ENCODE measurements at regions not wholly inside any gene's neighbourhood (a gene's known extent, or its start where the extent isn't known, plus 50 kb on each side); places are given as distances from the start of the nearest gene placed in this dataset.

DNA sequence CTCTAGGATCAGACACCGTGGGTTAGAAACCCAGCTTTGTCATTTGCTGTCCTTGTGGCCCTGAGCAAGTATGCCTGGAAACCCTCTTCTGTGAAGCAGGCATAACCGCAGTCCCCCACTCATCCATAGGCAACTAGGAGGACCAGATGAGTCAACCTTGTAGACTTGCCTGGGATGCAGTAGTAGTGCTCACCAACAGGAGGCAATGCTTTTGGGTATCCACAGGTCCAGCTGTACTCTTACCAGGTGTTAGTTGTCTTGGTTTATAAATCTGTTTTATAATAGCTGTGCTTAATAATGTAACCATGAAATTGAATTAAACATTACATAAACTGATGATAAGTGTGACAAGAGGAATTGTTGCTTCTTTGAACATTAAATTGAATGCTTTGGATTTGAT, 389.3 kb downstream of the IL20RB start:
- ATAC-seq, result no peak
- intact Hi-C loops (cut with DNase I), result no loop called here

DNA sequence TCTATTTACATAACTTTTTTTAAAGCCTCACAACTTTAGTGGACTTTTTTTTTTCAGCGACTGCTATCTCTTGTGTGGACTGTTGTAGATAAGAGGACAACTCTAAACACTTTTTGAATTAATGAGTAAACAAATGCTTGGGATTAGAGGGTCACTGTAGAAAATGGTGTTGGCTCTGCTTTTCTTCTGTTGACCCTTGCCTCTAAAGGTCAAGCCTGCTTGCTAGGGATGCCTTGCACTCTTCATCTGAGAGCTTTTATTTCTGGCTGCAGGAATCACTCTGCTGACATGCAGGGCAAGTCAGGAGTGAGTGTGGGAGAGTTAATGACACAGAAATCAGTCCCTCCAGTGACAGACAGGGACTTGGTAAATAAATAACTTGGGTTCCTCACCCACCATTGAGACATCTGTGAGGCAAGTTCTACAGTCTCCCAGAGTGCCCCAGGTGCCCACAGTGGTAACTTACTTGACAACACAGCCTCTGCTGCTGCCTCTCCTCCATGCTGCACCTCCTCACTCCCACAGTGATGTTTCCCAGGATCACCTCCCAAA, 390.1 kb downstream of the IL20RB start:
- no peak for ATAC-seq
- DNase-seq, result no peak
- intact Hi-C loops (cut with DNase I), result no loop called here

More for the DNA sequence above, 389.3 kb downstream of the IL20RB start:
- DNase-seq, result no peak

DNA sequence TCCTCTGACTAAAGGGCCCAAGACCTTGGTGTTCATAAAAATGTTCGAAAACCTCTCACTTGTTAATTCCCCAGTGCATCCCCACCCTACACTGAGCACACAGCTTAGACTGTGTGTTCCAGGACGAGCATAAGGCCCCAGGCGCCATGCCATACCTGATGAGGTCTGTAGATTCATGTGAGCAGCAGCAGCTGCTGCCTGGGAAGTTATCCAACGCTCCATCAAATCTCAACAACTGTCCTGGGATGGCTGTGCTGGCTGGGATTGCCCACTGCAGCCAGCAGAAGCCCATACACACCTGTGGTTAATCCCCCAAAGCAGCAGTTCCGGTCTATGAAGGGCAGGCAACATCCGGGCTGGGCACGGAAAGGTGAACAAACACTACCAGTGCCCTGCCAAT, 391.2 kb downstream of the IL20RB start:
- ATAC-seq (no peak), DNase-seq (no peak)
- intact Hi-C loops (cut with DNase I), result no loop called here

DNA sequence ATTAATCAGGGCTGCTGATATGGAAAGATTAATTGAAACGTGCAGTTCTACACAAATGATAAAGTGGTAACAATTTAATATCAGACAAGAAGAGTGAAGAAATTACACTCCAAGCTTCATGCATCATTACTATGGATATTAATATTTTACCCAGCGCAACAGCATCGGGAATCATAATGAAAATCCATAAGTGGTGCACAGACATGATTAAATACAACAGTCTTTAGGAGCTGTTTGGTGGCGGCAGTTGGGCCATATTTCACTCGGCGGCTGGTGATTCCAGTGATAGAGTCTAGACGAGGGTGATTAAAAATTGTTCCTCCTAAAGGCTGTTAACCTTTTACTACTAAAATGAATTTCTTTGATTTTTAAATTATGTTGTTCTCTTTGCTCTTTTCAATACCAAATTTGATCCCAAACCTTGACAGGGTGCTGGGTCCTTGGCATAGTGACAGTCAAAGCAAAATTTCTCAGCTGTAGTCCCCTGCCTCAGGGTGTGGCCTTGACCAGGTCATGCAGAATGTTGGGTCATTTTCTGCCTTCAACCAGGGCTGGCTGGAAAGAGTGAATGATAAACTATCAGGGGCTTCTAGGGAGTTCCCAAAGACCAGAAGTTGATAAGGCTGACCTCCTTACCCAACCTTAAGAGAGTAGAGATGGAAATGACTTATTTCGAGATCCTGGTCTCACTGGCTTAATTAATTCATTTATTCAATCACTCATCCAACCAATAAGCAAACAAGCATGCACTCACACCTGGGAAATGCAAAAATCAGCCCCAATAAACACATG, 392.0 kb downstream of the IL20RB start:
- ATAC-seq (no peak), DNase-seq (no peak)
- intact Hi-C loops (cut with DNase I), result no loop called here

DNA sequence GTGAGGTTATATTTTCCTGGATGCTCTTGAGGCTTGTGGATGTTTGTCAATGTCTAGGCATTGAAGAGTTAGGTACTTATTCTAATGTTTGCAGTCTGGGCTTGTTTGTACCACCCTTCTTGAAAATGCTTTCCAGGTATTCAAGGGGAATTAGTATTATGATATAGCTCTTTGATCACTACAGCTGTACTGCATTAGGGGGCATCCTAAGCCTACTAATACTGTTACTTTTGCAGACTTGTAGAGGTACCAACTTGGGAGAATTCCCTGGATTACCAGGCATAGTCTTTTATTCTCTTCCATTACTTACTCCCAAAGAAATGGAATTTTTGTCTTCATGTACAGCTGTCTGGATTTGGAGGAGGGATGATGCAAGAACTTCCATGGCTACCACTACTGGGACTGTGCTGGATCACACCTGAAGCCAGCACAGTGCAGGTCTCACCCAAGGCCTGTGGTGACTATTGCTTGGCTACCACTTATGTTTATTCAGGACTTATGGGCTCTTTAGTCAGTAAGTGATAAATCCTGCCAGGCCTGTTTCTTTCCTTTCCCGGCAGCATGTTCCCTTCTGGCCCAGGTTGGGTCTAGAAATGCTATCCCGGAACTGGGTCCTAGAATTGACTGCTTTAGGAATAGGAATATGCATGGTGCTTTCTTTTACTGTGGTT, 402.9 kb downstream of the IL20RB start:
- DNase-seq (no peak), ATAC-seq (no peak)
- intact Hi-C loops (cut with DNase I), result no loop called here

DNA sequence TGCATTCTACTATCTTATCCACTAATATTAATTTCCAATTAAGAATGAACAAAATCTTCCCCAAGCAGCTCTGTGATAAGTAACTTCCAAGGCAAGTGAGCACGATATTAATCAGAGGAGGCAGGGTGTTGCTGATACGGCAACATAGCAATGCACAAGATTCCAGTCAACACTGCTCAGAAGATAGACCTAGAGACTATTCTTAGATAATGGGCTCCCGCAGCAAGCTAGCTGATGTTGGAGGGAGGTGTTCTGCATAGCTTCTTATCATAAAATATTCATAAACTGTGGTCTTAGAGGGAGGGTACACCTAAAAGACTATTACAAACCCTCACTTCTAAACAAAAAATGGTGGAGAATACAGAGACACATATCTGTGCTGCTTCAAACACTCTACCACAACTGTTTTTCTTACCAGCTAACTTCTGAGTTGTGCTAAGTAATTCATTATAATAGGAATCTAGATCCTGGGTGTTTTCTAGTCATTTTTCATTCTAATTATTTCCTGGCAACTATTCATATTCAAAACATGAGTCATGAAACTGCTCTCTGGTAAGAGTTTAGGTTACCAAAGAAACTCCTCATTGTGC, 382.0 kb upstream of the SOX14 start:
- intact Hi-C loops (cut with DNase I), result no loop called here
- DNase-seq (no peak), ATAC-seq (no peak)

DNA sequence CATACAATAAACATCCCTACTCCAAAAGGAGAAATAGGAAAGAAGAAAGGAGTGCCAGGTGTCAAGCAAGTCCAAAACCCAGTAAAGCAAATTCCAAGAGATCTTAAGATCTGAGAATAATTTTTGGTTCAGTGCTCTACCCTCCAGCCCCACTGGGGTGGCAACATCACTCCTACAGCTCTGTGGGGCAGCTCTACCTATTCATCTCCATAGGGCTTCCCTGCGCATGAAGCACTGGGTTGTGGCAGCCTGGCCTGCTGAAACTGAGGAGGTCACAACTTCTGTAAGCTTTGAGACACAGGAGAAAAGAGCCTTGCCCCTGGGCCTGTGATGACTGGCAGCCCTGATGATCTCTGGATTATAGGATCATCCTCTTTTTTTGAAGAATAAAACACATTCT, 378.2 kb upstream of the SOX14 start:
- intact Hi-C loops (cut with DNase I), result no loop called here
- no peak for DNase-seq
- no peak for ATAC-seq

DNA sequence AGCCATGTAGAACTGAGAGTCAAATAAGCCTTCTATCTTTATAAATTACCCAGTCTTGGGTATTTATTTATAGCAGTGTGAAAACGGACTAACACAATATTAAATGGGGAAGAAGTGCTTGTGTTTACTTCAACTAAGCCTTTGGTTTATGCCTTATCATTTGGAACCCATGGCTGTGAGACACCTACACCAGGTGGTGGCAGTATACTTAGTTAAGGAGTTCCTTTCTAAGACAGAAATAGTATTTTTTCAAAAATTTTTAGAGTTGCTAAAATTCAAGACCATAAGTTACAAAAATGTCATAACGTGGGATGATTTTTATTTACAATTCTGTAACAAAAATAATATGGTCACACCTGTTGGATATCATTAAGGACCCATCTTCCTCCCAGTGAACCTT, 354.5 kb upstream of the SOX14 start:
- no peak for ATAC-seq
- DNase-seq, result no peak
- intact Hi-C loops (cut with DNase I), result no loop called here

DNA sequence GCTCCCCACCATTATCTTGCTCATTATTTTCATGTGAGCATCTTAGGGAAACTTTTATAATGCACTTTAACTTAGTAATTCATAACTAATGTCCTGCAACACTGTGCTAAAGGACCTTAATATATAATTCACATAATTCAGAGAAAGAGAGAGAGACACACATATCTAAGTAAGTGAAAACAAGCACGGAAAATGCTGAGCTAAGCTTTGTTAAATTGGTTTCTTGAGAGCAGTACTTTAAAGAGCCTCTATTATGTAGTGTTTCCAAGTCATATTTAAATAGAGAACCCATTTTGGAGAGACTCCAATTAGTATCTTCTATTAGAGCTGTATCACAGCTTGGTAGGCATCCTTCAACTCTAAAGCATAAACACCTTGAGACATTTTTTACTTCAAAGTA, 354.1 kb upstream of the SOX14 start:
- ATAC-seq (no peak), DNase-seq (no peak)
- intact Hi-C loops (cut with DNase I), result no loop called here

DNA sequence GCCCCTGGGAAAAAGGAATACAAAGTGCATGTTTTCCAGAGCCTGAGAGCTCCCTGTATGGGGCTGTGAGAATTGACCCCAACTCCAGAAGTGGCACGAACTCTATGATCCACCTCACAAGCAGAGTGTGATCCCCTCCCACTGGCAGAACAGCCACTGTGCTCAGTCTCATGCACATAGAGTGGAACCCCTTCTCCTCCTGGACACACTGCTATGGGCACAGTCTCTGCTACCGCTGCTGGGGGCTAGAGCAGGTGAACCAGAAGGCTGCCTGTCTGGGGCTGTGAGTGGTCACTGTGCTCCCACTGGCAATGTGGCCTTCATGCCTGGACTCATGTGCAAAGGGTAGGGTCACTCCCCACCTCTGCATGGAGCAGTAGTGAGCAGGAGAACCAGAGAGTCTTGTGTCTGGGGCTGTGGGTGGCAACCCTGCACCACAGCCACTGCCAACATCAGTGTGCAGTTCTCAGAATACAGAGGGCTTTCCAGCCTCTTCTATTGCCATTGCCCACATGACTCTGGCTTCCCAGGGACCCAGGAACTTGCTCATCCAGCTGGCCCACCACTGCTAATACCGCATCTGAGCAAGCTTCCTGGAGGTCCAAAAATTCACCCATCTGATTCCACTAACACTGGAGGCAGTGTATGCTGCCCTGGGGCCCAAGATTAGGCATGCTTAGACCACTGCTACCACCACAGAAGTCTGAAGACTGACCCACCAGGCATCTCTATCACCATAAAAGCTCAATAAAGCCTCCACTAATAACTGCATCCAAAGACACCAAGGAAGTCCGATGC, 343.7 kb upstream of the SOX14 start:
- ATAC-seq, result no peak
- DNase-seq, result no peak
- intact Hi-C loops (cut with DNase I), result no loop called here

DNA sequence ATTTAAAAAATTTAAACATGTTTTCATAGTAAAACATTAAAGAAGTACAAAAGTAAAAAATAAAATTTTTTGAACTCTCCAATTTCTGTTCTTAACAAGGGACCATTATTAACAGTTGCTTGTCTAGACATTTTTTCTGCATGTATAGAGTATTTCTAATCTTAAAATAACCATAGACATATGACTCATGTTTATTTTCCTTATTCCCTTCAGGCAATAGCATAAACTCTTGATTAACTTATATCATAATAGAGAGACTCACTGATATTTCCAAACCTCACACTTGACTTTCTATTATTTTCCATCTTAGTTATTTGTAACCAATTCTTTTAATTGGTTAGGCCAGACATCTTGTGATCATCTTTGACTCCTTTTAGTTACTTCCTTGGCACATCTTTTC, 325.6 kb upstream of the SOX14 start:
- intact Hi-C loops (cut with DNase I), result no loop called here
- ATAC-seq, result no peak
- DNase-seq, result no peak

DNA sequence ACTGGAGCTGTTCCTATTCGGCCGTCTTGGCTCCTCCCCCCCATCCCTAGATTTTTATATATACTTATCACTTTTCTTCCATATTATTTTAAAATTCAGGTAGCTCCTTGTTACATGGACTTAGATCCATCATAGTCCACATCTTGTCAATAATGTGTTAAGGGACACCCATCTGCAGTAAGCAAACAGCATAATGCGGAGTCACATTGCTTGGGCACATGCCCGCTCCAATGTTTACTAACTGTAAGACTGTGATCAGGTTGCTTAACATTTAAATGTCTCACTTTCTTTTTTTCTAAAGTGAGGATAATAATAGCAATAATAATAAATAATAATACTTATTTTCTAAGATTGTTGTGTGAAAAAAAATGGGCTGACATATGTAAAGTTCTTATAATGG, 303.2 kb upstream of the SOX14 start:
- intact Hi-C loops (cut with DNase I), result no loop called here
- ATAC-seq, result no peak

DNA sequence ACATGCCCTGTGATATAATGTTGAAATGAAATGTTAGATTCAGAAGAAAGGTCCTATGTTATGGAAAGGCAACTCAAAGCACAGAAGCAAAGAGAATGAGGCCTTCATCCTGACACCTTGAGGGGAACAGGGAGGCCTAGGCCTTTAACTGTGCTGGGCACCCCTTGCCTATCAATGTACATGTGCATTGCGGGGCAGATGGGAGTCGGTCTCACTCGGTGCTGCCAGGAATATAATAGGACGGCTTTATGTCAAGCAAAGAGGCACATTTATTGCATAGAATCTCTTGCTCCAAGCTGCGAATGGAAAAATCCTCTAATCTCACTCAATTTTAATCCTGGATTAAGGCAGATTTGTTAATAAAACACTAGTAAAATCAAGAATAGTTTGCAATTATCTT, 301.0 kb upstream of the SOX14 start:
- DNase-seq (no peak), ATAC-seq (no peak)
- intact Hi-C loops (cut with DNase I), result no loop called here

More for the DNA sequence above, 303.2 kb upstream of the SOX14 start:
- DNase-seq, result no peak

DNA sequence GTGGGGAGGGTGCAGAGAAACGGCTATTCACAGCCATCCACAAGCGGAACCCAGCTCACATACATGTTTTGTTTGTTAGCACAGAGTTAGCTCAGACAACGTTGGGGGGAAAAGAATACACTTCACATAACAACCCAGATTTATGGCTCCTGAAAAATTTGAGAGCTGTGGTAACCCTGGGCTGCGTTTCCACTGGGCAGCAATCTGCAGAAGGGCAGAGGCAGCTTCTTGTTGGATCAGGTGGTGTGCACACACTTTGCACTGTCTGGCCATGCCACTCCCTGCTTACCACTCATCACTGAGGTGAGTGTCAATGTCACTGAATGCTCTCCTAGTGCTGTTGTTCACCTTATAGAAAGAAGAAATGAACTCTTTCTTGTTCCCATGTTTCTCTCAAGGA, 299.8 kb upstream of the SOX14 start:
- DNase-seq, result no peak
- intact Hi-C loops (cut with DNase I), result no loop called here
- ATAC-seq, result no peak

DNA sequence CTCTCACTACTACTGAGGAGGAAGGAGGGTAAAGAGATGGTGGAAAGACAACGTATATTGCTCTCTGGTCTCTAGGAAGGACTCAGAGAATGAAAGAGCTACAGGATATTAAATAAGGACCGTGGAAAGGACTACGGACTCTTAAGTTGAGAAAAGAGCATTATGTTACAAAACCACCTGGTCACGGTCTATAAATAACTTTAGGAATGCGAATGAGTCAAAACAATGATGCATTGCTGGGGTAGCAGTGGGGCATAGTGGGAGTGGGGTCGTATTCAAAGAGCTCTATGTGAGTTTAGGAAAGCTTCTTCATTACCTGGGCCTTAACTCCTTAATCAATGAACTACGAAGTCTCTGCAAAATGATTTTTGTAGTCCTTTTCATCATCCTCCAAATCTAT, 295.7 kb upstream of the SOX14 start:
- ATAC-seq (no peak), DNase-seq (no peak)
- intact Hi-C loops (cut with DNase I), result no loop called here

DNA sequence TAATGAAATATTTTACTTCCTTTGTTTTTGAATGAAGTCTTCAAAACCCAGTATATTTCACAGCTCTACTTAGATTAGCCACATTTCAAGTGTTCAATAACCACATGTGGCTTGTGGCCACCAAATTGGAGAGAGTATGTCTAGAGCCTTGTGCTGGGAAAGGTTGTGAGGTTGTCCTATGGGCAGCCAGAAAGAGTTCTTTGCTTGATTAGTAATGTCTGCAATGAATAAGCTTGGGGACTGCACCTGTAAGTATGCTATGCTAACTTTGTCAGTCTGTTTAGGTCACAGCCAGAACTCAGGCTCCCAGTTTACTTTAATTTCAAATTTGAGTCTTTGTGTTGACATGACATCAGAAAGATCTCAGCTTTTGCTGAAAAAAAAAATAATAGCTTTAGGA, 294.9 kb upstream of the SOX14 start:
- no peak for DNase-seq
- intact Hi-C loops (cut with DNase I), result no loop called here
- no peak for ATAC-seq

DNA sequence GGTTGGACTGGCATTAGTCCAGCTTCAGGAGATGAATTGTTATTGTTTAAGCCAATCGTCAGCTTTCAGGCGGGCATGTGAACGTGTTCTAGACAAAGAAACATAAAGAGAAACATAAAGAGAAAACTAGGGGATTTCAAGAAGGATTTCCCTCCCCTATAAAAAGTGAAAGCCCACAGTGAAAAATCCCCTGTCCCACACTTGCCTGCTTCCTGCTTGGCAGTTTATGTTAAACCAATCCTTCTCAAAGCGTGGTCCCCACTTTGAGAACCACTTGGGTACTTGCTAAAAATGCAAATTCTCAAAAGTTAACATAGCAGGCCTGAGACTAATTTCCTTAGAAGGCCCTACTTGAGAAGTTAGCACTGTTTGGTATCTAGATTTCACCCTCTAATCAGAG, 293.0 kb upstream of the SOX14 start:
- ATAC-seq, result no peak
- no peak for DNase-seq
- intact Hi-C loops (cut with DNase I), result no loop called here

DNA sequence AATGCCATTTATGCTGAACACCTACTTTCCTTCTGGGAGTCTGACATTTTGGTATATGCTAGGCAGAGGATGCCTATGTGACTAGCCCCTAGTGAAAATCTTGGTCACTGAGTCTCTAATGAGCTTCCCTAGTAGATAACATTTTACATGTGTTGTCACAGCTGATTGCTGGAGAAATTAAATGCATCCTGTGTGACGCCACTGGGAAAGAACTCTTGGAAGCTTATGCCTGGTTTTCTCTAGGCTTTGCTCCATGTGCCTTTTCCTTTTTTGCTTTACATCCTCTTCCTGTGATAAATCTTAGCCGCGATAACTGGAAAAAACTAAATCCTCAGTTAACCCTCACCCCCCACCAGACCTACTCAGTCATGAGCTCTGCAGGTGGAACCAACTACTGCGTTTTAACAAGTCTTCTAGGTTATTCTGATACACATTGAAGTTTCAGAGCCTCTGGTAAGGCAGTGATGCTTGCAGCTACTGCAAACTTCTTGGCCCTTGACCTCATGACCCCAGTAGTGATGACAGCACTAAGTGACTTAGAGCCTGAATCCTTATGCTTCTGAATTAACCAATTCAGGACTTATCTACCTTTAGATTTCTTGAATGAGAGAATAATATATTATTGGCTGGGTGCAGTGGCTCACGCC, 292.4 kb upstream of the SOX14 start:
- ATAC-seq, result no peak
- no peak for DNase-seq
- intact Hi-C loops (cut with DNase I), result no loop called here

DNA sequence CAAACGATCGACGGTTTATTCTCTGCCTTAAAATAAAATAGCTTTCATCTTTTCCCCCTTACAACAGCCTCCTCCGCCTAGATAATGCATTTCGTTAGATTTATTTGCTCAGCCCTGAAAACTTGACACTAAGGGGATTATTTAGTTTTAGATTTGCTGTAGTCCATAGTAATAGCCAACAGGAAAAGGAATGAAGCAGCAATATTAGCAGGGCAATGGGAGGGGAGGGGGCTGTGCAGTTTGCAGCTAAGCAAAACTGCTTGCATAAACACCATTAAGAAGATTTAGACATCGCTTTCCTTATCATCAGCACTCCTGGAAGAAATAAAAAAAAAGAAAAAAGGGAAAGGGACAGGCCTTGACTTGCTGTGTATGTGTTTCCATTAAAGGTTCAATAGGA, 286.5 kb upstream of the SOX14 start:
- no peak for ATAC-seq
- intact Hi-C loops (cut with DNase I), result no loop called here
- no peak for DNase-seq

Data from left cardiac atrium (tissue), 4 donors.